MCF 10A (cell line): ENCODE measurements at regions not wholly inside any gene's neighbourhood (a gene's known extent, or its start where the extent isn't known, plus 50 kb on each side); places are given as distances from the start of the nearest gene placed in this dataset.

ENCODE experiments used
- BruUV-seq: library from RNA; stranded (reverse); fragments of 400-500 nt; replicated peaks from 2 replicates; lab custom pipeline; 2021; lab: Mats Ljungman, UMichigan
- CTCF ChIA-PET: fragments of 300-600 bp; sonication (Branson Sonifier 250); formaldehyde crosslinking; extraction: SDS; loops from one replicate; lab custom pipeline; 2021; ENCODE audit warnings: antibody characterized with exemption, inconsistent platforms; lab: Yijun Ruan, JAX
- POLR2A ChIA-PET: fragments of 300-600, 350-650 bp; sonication (Branson Sonifier 250); formaldehyde crosslinking; extraction: SDS; loops from one replicate; lab custom pipeline; 2020; ENCODE audit warnings: antibody characterized with exemption, inconsistent platforms; lab: Yijun Ruan, JAX
- DNase-seq: peaks from one replicate; pipeline ENCODE4 v3.0.0-alpha.2; 2018; ENCODE audit not compliant: unreplicated experiment
- H3K27ac Mint-ChIP-seq: one replicate; pipeline ENCODE4 v1.8.0; 2022; ENCODE audit warnings: mild to moderate bottlenecking, low read depth, mixed read lengths; ENCODE audit not compliant: unreplicated experiment
- H3K27me3 Mint-ChIP-seq: one replicate; pipeline ENCODE4 v1.8.0; 2022; ENCODE audit warnings: mixed read lengths; ENCODE audit not compliant: insufficient read depth, unreplicated experiment
- H3K36me3 Mint-ChIP-seq: one replicate; pipeline ENCODE4 v1.8.0; 2022; ENCODE audit warnings: mild to moderate bottlenecking, moderate library complexity, mixed read lengths; ENCODE audit not compliant: insufficient read depth, unreplicated experiment
- H3K4me1 Mint-ChIP-seq: one replicate; pipeline ENCODE4 v1.8.0; 2022; ENCODE audit warnings: mixed read lengths; ENCODE audit not compliant: insufficient read depth, unreplicated experiment
- H3K4me3 Mint-ChIP-seq: one replicate; pipeline ENCODE4 v1.8.0; 2022; ENCODE audit warnings: mild to moderate bottlenecking, moderate library complexity, mixed read lengths; ENCODE audit not compliant: unreplicated experiment
- H3K9me3 Mint-ChIP-seq: one replicate; pipeline ENCODE4 v1.8.0; 2022; ENCODE audit warnings: mixed read lengths; ENCODE audit not compliant: unreplicated experiment
- intact Hi-C: fragments of 100-400 bp; cut with micrococcal nuclease; formaldehyde crosslinking; loops from 2 replicates; pipeline ENCODE4 v1.14.1; 2022
- TF ChIP-seq, protein P1 (sequence below): fragments of 200-600 bp; IDR thresholded peaks from one replicate; pipeline ENCODE4 v1.8.0; 2022; ENCODE audit warnings: antibody characterized with exemption, mild to moderate bottlenecking; ENCODE audit not compliant: unreplicated experiment

DNA sequence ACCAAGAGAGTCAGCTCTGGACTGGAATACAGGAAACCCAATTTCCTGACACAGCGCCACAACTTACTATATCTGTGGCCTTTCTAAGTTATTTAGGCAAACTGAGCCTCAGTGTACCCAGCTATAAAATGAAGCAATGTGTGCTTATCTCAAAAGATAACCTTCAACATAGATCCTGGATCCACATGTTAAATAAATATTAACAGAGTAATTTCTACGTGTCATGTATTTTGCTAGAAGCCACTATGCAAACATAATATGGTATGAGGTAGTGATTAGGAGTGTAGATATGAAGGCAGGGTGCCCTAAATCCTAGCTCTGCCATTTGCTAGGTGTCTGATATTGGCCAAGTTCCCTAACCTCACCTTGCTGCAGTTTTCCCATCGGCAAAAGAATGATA lies 527.0 kb downstream of the RAB28 start:
- no peak overlapping the region for H3K4me3 Mint-ChIP-seq
- TF ChIP-seq, protein P1, sequence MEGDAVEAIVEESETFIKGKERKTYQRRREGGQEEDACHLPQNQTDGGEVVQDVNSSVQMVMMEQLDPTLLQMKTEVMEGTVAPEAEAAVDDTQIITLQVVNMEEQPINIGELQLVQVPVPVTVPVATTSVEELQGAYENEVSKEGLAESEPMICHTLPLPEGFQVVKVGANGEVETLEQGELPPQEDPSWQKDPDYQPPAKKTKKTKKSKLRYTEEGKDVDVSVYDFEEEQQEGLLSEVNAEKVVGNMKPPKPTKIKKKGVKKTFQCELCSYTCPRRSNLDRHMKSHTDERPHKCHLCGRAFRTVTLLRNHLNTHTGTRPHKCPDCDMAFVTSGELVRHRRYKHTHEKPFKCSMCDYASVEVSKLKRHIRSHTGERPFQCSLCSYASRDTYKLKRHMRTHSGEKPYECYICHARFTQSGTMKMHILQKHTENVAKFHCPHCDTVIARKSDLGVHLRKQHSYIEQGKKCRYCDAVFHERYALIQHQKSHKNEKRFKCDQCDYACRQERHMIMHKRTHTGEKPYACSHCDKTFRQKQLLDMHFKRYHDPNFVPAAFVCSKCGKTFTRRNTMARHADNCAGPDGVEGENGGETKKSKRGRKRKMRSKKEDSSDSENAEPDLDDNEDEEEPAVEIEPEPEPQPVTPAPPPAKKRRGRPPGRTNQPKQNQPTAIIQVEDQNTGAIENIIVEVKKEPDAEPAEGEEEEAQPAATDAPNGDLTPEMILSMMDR: no peak
- H3K36me3 Mint-ChIP-seq: no peaks in the 10 kb centered on the region
- H3K4me1 Mint-ChIP-seq: no peaks in the 10 kb centered on the region
- H3K27ac Mint-ChIP-seq: no peak overlapping the region
- DNase-seq: no peak
- POLR2A ChIA-PET: no interaction called here
- no peaks in the 10 kb centered on the region for H3K27me3 Mint-ChIP-seq
- BruUV-seq: no TSS peak
- H3K9me3 Mint-ChIP-seq: no peaks in the 10 kb centered on the region
- intact Hi-C loops: no loop called here
- CTCF ChIA-PET: no interaction called here

DNA sequence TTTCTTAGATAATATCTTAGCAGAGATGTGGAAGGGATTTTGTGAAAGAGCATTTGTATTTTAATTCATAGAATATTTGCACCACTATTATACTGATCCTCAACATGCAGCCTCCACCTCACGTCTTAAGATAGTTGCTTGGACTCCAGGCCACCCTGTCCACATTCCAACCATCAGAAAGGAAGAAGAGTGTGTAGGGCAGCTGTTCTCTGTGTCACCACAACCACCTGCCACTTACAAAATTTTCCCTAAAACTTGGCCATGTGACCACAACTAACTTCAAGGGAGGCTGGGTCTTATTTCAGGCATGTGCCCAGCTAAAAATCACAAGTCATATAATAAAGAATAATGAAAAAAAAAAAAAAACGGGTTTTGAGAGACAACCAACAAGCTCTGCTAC lies 528.1 kb downstream of the RAB28 start:
- ChIA-PET POLR2A (no interaction called here), CTCF (interaction anchor here (0.7 kb wide), 1 partner anchor 157 kb away, joined by 3 read pairs; no protein-coding TSS in a partner anchor)
- no peaks in the 10 kb centered on the region for H3K27me3 Mint-ChIP-seq
- no peak overlapping the region for H3K27ac Mint-ChIP-seq
- no peak for DNase-seq
- H3K4me1 Mint-ChIP-seq: no peaks in the 10 kb centered on the region
- intact Hi-C loops: no loop called here
- no peaks in the 10 kb centered on the region for H3K9me3 Mint-ChIP-seq
- TF ChIP-seq, protein P1: no peak
- BruUV-seq: no TSS peak
- H3K4me3 Mint-ChIP-seq: no peak overlapping the region
- H3K36me3 Mint-ChIP-seq: no peaks in the 10 kb centered on the region

DNA sequence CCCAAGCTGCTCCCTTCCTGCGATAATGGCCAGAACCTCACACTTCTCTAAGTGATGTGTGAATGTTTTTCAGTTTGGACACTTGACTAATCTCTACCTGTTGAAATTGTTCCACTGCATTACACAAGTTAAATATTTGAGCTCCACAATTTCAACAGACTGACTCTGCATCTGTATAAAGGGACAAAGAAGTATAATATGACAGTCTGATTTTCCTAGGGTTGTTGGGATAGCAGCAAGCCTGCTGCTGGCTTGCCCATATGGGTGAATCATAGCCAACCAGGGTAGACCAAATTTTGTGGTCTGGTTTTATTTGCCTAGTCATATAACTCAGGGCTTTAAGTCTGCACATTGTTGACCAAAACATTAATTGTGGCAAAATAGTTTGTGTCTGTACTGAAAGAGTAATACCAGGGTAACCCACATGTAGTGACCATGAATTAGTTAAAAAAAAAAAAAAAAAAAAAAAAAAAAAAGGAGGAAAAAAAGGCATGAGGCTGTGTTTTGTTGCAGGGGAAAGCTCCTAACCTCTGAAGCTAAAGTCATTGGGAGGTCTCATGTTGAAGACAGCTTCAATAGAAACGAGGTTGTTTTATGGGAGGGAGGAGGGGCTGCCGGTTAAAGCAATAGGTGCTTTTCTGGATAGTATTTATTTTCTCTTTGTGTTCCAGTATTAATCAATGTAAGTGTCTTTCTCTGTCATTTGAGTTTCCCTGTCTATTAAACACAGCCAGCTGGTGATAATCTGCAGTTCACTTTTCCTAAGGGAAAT lies 534.2 kb downstream of the RAB28 start:
- Mint-ChIP-seq H3K4me3 (no peak overlapping the region), H3K4me1 (no peaks in the 10 kb centered on the region), H3K36me3 (no peaks in the 10 kb centered on the region), H3K27ac (no peak overlapping the region), H3K9me3 (peaks cover 7% of the 10 kb centered on the region), H3K27me3 (no peaks in the 10 kb centered on the region)
- CTCF ChIA-PET: interaction anchor here (0.6 to 1.4 kb wide), 3 partner anchors 9 to 1103 kb away, joined by 3 read pairs; no protein-coding TSS in a partner anchor
- BruUV-seq: no TSS peak
- TF ChIP-seq, protein P1: no peak
- POLR2A ChIA-PET: no interaction called here
- intact Hi-C loops: no loop called here
- DNase-seq: peak; percentile 30

DNA sequence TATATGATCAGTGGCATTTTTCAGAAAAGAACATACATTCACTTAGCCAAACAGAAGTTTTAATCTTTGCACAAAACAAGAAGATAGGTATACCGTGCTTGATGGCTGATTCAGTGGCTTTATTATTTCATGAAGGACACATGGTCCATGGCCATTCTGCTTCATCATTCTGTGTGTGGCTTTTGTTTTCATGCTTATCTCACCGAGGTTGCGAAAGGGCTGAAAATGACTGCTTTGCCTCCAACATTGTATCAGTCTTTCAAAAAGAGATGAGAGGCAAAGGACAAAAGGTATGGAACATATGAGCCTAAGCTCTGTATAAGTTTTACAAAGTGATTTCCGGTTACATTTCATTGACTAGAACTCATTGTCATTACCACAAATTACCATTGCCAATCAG lies 541.1 kb downstream of the RAB28 start:
- TF ChIP-seq, protein P1: no peak
- POLR2A ChIA-PET: no interaction called here
- peaks cover 7% of the 10 kb centered on the region for H3K9me3 Mint-ChIP-seq

More for the DNA sequence above, 541.1 kb downstream of the RAB28 start:
- H3K36me3 Mint-ChIP-seq: no peaks in the 10 kb centered on the region
- no peak overlapping the region for H3K27ac Mint-ChIP-seq
- H3K4me1 Mint-ChIP-seq: no peaks in the 10 kb centered on the region
- BruUV-seq: no TSS peak
- no peak overlapping the region for H3K4me3 Mint-ChIP-seq
- H3K27me3 Mint-ChIP-seq: no peaks in the 10 kb centered on the region
- no peak for DNase-seq
- intact Hi-C loops: no loop called here
- CTCF ChIA-PET: no interaction called here
